DMS114 treated with DMSO at 0.1 percent for 48 hours (cell line): ENCODE measurements at regions not wholly inside any gene's neighbourhood (a gene's known extent, or its start where the extent isn't known, plus 50 kb on each side); places are given as distances from the start of the nearest gene placed in this dataset.
"Not testable (repeated sequence)": the region's sequence is repeated elsewhere in the genome, so short reads cannot be mapped to it uniquely, and the experiment has no call there.

ENCODE experiments used
- DNase-seq: peaks from one replicate; lab custom pipeline; 2025; ENCODE audit not compliant: unreplicated experiment; lab: John Stamatoyannopoulos, UW

DNA sequence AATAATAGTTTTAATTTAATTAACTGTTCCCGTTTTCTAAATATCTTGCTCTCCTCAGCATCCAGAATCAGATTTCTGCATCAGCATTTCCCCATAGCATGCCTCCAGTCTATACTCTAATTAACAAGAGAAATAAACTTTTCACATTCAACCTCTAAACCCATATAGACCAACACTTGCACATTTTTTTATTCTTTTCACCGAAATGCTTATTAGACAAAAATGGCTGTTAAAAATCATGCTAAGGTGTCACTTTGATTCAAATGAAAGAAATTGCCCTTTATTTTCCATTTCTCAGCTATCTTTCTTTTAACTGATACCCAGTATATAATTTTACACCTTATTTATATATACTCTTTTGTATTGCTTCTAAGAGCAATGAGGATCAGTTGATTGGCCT, 1107.1 kb upstream of the EPHA6 start:
- no peak for DNase-seq

DNA sequence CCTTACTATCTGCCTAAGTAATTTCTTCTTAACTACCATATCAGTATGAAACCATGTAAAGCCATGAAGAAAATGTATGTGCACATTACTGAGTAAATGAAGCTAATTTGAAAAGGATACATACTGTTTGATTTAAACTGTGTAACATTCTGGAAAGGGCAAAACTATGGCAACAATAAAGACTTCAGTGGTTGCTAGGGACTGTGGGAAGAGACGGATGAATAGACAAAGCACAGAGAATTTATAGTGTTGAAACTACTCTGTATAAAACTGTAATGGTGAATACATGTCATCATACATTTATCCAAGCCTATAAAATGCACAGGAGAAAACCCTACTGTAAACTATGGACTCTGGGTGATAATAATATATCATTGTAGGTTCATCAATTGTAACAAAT, 1103.7 kb upstream of the EPHA6 start:
- no peak for DNase-seq

DNA sequence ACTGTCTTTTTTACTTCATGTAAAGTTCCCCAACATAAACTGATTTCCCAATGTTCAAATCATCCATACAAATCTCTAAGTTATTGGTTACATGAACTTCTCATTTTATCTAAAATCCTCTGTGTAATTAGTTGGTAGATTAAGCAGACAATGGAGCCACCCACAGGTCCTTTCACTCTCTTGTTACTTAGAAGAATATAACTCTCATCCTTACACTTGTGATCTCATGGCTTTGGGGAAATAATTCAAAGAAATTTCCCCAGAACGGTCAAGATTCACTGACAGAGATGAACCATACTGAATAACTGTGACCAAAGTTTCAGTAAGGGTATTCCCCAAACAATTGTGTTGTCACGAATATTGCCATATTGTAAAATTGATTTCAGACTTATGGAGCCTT, 1102.6 kb upstream of the EPHA6 start:
- no peak for DNase-seq

DNA sequence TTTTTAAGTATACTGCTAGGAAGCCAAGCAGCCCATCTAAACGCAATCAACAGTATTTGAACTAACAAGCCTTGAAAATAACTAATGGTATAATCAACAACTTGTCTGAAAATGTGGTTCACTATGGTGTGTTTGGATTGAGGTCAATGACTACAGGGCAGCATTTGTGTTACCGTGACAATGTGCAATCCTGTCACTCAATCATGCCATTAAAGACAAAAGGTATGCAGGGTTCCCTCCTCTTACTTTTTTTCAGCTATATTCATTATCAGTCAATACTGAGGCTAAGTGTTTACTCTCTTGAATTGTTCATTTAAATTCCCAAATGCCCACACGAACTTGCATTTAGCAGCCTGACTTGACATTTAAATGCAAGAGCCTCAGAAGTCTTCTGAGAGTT, 1099.3 kb upstream of the EPHA6 start:
- no peak for DNase-seq

DNA sequence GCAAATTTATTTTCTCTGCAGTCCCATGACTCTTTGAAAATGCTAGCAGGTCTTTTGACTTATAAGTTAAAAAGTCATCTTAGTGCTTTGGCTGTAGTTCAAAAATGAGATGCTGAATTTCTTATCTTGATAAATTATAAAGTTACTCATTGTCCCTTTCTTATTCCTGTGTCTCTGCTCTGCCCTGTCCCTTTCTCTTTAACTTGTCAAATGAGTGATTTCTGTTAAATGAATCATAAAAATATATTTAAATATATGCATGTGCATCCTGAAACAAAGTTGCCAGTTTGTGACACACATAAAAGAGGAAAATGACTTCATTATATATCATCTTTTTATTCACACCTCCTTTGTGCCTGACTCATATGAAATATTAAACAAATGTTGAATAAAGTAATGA, 1097.3 kb upstream of the EPHA6 start:
- DNase-seq: no peak

DNA sequence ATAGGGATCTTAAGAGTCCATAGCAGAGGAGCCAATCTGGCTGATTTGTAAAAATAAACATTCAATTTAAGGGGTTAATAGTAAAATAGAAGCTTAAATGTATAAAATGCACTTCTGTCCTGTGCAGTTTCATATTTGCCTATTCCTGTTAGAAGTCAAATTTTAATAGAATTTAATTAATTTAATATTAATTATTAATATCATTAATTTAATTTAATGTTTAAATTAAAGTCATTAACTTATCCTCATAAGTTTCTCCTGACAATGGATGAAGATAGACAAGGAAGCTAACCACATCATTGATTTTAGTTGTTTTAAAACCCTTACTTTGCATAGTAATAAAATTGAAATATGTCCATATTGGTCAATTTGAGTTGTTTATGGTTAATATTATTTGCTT, 1096.2 kb upstream of the EPHA6 start:
- DNase-seq: no peak

DNA sequence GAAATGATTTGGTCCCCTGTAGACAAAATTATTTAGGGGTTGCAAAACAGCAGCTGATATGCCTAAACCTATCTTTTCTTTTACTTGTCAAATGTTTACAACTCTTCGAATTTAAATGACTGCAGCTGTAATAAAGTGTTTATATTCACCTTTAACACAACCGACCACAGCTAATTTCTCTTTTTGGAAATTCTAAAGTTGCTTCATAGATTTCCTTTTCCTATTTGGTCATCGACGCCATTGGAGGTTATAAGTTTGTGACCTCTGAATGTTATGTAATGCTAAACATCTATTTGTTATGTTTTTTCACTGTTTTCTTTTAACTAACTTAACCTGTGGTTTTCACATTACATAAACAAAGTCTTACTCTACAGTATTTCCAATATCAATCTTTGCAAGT, 1094.9 kb upstream of the EPHA6 start:
- DNase-seq: no peak

DNA sequence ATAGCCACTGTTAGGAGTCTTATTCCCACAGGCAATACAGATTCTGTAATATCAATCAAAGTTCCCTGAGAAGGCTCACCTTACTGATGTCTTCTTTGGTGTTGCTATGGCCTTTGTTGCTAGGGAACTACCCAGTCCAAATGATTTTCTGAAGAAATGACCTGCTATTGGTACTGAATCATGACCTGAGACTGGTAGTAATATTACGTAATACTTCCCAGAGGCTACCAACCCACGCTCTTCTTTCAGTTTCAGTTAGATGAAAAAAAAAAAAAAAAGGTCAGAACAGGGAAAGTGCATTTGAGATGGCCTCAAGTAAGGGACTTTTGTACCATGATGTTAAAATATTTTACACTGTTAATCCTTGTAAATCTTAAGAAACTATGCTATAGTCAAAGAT, 1092.5 kb upstream of the EPHA6 start:
- no peak for DNase-seq

DNA sequence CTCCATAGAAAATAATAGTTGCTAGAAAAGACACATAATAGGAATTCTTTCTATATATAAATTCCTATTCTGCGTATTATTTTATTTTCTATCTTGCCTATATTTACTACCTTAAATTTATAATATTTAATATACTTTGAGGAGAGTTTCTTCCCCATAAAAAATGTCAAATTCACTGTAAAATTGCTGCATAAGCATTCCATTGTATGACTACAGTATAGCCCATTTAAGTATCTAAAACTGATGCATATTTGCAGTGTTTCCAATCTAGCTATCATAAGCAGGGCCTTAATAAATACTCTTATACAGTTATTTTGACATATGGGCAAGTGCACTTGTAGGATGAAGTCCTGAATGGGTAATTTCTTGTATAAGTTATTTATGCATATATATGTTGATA, 1088.6 kb upstream of the EPHA6 start:
- DNase-seq: no peak

DNA sequence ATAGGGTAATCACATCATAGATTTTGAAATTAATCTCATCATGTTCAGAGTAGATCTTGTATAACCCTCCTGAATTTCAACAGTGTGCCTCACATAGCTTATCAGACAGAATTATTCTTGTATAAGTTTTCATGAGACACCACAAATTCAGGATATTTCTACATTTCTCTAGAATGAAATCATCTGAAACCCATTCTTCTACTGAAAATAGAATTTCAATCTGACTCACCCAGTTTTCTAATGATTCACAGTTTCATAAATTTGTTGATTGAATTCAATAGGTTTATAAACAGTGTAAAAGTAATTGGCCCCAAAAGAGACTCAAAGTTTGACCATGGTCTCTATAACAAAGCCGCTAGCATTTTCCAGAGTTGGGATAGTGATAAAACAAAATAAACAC, 1082.6 kb upstream of the EPHA6 start:
- DNase-seq: no peak

DNA sequence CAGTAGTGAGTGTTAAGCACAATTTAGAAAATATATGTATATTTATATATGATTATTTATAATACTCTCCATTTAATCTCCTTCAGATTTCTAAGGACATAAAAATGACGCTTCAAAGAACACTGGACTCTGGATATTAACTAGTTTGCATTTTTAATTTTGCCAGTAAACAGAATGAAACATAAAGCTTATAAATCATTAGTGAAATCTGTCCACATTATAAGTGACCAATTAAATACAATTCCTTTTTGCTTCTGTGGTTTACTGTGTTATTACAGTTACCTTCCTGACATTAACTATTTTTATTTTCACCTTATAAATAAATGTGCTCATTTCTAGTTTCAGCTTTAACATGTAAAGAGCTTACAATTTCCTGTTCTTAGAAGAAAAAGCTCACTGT, 1081.1 kb upstream of the EPHA6 start:
- DNase-seq: no peak

DNA sequence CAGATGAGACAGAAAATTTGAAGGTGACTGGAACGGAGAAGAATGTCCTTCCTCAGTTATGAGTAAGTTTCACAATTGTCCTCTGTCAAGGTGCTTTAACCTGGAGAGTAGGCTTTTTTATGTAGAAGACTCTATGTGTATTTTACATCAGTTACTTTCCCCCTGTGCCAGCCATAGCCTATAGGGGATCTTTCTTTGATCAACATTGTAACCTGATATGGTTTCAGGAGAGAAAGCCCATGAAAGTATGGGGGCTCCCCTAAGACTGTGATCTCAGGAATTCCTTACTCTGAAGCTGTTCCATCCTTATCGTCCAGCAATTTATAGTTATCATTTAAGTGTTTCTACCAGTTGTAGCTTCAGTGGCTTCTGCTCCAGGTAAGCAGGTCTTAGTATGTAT, 1076.3 kb upstream of the EPHA6 start:
- no peak for DNase-seq

DNA sequence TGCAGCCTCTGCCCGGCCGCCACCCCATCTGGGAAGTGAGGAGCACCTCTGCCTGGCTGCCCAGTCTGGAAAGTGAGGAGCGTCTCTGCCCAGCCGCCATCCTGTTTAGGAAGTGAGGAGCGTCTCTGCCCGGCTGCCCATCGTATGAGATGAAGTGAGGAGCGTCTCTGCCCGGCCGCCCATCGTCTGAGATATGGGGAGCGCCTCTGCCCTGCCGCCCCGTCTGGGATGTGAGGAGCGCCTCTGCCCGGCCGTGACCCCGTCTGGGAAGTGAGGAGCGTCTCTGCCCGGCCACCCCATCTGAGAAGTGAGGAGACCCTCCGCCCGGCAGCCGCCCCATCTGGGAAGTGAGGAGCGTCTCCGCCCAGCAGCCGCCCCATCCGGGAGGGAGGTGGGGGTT, 1069.5 kb upstream of the EPHA6 start:
- not testable (repeated sequence) for DNase-seq

DNA sequence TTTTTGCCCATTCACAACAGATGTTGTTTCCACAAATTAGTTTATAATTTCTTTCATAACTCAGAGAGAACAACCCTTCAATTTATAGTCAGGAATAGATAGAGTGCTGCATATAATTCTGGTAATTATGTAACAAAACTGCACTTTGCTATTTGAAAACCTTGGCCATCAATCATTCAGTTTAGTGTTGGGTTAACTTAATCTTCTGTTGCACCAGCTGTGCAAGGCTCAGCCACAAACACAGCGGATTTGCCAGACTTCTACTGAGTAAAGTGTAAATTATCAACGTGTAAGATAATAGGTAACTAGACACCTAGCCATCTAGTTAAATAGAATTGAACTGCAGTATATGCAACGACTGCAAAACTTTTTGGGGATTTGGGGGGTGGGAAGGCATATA, 1064.3 kb upstream of the EPHA6 start:
- no peak for DNase-seq

DNA sequence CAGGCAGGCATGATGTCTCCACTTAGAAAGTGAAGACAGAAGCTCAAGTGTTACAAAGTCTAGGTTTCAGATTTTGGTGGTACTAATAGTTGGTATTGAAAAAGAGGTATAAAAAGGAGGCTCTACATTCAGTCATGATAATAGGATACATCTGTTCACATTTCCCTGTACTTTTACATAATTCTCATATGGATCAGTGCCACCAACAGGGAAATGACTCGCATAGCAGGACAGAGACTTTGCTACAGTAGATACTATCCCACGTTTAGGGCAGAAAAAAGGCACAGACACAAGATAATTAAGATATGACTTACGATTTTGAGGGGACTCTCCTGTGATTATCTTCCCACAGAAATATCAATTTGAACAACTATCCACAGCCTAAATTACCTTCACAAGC, 1062.9 kb upstream of the EPHA6 start:
- no peak for DNase-seq

DNA sequence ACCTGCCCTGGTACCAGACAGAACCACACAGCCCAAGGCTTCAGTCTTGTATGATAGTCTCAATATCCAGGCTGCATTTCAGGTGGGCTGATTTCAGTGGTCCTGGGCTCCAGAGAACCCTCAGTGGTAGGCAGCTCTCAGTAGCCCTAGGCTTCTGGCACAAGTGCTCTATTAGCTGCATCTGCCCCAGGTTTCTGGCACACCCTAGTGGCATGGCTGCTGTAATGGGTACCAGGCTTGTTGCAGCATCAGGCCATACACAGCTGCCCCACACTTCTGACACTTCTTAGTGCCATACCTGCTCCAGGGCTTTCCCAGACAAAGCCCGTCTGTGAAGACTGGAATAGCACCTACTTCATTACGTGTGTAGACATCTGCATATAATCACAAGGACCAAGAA, 1062.2 kb upstream of the EPHA6 start:
- DNase-seq: no peak

DNA sequence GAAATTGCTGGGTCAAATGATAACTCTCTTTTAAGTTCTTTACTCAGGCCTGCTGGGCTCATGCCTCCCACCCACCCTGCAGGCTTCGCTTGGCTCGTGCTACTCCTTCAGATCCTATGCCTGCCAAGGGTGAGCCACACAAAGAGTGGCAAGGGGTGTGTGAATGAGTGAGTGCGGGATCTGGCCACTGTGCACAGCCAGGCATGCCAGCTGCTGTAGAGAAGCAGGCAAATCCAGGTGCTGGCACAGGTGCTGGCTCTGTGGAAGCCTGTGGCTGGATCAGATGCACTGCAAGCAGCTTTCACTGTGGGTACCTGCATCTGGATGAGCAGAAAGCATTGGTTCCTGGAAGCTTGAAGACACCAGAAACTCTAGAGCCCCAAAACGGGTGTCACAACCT, 1055.7 kb upstream of the EPHA6 start:
- DNase-seq: no peak

DNA sequence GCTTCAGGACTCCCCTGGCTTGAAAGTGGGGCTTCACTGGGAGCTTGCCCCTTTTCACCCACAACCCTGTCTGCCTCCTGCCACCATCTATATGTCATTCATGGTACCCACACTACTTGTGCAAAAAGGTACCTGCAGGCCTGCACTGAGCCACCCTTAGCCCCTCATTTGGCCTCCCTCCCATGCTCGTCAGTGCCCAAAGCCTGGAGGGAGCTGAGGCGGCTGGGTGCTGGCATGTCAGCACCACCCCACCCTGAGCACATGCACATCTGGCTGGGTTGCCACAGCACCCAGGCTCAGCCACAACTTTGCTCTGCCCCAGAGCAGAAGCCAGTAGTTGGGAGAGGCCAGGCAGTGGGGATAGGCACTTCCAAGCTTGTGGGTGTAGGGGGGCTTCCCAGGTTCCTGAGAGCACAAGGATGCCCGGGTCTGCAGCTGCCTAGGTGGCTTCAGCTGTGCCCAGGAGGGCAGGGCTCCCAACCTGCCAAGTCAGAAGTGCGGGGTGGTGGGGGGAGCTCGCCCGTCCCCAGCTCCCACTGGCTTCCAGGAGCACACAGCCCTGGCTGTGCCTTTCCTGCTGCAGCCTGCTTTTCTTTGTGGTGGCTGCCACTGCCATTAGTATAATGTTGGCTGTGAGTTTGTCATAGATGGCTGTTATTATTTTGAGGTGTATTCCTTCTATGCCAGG, 1054.6 kb upstream of the EPHA6 start:
- no peak for DNase-seq

DNA sequence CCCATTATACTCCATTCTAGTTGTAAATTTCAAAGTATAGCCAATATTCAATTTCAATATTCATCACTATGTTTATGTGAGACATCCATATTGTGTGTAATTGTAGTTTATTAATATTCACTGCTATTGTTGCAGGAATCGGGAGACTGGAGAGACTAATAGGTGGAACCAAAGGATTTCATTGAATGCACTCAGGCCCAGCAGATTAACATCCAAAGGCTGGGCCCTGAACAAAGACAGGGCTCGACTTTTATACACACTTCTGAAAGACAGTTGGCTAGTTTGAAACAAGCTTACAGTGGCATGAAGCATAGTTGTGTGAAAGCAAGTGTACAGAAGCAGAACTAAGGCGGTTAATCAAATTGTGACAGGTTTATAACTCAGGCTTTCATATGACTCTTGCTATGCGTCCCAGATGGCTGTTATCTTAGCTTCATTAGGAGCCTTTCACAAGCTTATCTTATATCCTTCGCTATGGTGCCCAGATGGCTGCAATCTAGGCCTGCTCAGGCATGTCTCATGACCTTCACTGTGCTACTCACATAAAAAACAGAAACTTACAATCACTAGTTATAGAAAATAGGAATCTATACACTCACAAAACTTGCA, 1038.8 kb upstream of the EPHA6 start:
- no peak for DNase-seq

DNA sequence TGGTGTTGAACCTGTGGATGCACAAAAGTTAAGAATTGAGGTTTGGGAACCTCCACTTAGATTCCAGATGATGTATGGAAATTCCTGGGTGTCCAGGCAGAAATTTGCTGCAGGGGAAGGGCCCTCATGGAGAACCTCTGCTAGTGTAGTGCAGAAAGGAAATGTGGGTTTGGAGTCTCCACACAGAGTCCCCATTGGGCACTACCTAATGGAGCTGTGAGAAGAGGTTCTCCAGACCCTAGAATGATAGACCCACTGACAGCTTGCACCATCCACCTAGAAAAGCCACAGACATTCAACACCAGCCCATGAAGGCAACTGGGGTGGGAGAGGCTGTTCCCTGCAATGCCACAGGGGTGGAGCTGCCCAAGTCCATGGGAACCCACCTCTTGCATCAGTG, 1032.8 kb upstream of the EPHA6 start:
- no peak for DNase-seq

DNA sequence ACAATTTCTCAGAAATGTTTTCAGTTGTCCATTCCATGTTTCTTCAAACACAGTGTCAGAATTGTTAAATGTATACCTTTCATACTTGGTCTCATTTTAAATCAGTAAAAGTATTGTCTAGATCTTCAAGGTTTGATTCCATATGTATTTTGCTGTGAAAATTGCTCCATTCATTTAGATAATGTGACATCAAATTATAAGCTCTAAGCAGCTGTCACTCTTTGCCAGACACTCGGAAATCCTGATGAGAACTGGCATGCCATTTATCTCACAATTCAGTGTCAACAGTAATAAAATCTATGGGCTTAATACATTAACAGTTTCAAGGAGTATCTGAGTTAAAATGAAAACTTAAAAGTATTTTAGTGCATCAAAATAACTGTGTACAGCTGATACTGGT, 1025.3 kb upstream of the EPHA6 start:
- no peak for DNase-seq

DNA sequence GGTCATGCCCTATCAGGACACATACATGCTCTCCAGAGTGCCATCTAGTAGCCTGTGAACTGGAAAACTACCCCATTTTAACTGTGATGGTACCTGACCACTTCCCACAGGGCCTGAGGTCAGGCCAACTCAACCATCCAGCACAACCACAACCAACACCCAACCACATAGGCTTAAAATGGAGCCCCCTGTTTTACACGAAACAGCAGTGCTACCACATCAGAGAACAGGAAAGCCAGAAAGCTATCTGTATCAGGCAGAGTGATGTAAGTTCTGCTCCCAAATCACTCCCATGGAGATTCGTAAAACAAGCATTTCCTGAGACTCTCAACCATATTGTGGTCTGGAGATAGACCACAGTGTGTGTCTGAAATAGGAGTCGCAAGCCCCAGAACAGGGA, 1017.3 kb upstream of the EPHA6 start:
- DNase-seq: no peak

DNA sequence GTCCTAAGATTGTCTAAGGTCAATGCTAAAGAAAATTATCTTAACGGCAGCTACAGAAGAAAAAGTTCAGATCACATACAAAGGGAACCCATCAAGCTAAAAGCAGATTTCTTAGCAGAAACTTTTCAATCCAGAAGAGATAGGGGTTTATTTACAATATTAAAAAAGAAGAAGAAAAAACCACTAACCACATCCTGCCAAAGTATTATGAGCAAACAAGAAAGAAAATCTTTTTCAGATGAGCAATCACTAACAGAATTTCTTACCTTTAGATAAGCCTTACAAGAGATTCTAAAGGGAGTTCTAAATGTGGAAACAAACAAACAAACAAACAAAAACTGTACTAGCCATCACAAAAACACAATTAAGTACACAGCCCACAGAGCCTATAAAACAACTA, 1015.8 kb upstream of the EPHA6 start:
- no peak for DNase-seq
